Uterus (tissue), 3 donors: ENCODE measurements at regions not wholly inside any gene's neighbourhood (a gene's known extent, or its start where the extent isn't known, plus 50 kb on each side); places are given as distances from the start of the nearest gene placed in this dataset.

ENCODE experiments used
- DNase-seq, 2 donors: peaks; one replicate each; pipeline ENCODE4 v3.0.0-alpha.2; 2019 to 2020
- H3K27ac ChIP-seq, 2 donors: fragments of 200-600 bp; sonication (generic); 1 replicate in 1 of 2; 2 replicates in 1 of 2; pipeline ENCODE4 v1.5.1; 2016 to 2018
- H3K27me3 ChIP-seq, 2 donors: fragments of 200-600 bp; sonication (generic); one replicate each; pipeline ENCODE4 v1.5.1; 2018 to 2019; ENCODE audit warnings: control low read depth in 1 of 2
- H3K36me3 ChIP-seq, 2 donors: fragments of 200-600 bp; sonication (generic); one replicate each; pipeline ENCODE4 v1.5.1; 2019; ENCODE audit warnings: control low read depth in 1 of 2
- H3K4me1 ChIP-seq, 2 donors: fragments of 200-600 bp; sonication (generic); one replicate each; pipeline ENCODE4 v1.5.1; 2018 to 2019; ENCODE audit warnings: control low read depth in 1 of 2
- H3K4me3 ChIP-seq, 2 donors: fragments of 200-600 bp; sonication (generic); 1 replicate in 1 of 2; 2 replicates in 1 of 2; pipeline ENCODE4 v1.5.1; 2018 to 2019; ENCODE audit warnings: mild to moderate bottlenecking in 1 of 2
- H3K9me3 ChIP-seq, 2 donors: fragments of 200-600 bp; sonication (generic); one replicate each; pipeline ENCODE4 v1.5.1; 2019; ENCODE audit warnings: control low read depth in 1 of 2
- CTCF ChIP-seq, 4 experiments: fragments of 200-600 bp in 2 of 4; fragments of 450-650 bp in 2 of 4; sonication (generic) in 2 of 4; IDR thresholded peaks; one replicate each; pipeline ENCODE4 v1.5.1; 2016 to 2019; ENCODE audit warnings: antibody characterized with exemption in 4 of 4, mild to moderate bottlenecking in 2 of 4, moderate library complexity in 1 of 4
- POLR2A ChIP-seq, 2 donors: fragments of 450-650 bp; IDR thresholded peaks; one replicate each; pipeline ENCODE4 v1.6.1; 2016; ENCODE audit warnings: antibody characterized with exemption in 2 of 2, mild to moderate bottlenecking in 1 of 2, moderate library complexity in 1 of 2
- intact Hi-C: fragments of 100-400 bp; cut with DNase I; formaldehyde crosslinking; loops from one replicate; pipeline ENCODE4 v1.15.1; 2023; ENCODE audit warnings: low total_unique reads
- donor health status: DM: yes; HTN: yes; CAD: no.

GRCh38 chr1:29424266-29424665, 187.9 kb downstream of the PTPRU start:
- Histone ChIP-seq H3K27ac (no peak overlapping the region), H3K4me3 (no peak overlapping the region), H3K27me3 (no peaks in the 10 kb centered on the region), H3K4me1 (no peaks in the 10 kb centered on the region), H3K9me3 (no peaks in the 10 kb centered on the region), H3K36me3 (no peaks in the 10 kb centered on the region)
- no peak for DNase-seq
- intact Hi-C loops = no loop called here
- TF ChIP-seq POLR2A (IDR thresholded peaks at IDR 0.05) (no peak), CTCF (IDR thresholded peaks at IDR 0.05) (no peak)

- intact Hi-C loops = no loop called here
Observed at GRCh38 chr1:29420202-29420601, 183.9 kb downstream of the PTPRU start.

GRCh38 chr1:29417971-29418370, 181.6 kb downstream of the PTPRU start:
- H3K4me3 ChIP-seq = no peak overlapping the region
- no peak for DNase-seq

More at GRCh38 chr1:29420202-29420601, 183.9 kb downstream of the PTPRU start:
- Histone ChIP-seq H3K27ac (no peak overlapping the region), H3K27me3 (no peaks in the 10 kb centered on the region), H3K4me1 (peaks cover 0 to 6% of the 10 kb centered on the region in 2 donors), H3K36me3 (no peaks in the 10 kb centered on the region), H3K9me3 (no peaks in the 10 kb centered on the region), H3K4me3 (no peak overlapping the region)
- TF ChIP-seq CTCF (IDR thresholded peaks at IDR 0.05) (no peak), POLR2A (IDR thresholded peaks at IDR 0.05) (no peak)
- no peak for DNase-seq

GRCh38 chr1:29417147-29417858, 181.0 kb downstream of the PTPRU start:
- DNase-seq = peak; percentile 34 to 52
- no peak for TF ChIP-seq POLR2A (IDR thresholded peaks at IDR 0.05)
- TF ChIP-seq CTCF (IDR thresholded peaks at IDR 0.05) = no peak
- H3K4me1 ChIP-seq = peaks cover 0 to 6% of the 10 kb centered on the region in 2 donors
- H3K36me3 ChIP-seq = no peaks in the 10 kb centered on the region
- intact Hi-C loops = no loop called here
- H3K9me3 ChIP-seq = no peaks in the 10 kb centered on the region
- H3K27me3 ChIP-seq = no peaks in the 10 kb centered on the region
- H3K4me3 ChIP-seq = no peak overlapping the region
- peak overlapping the region; percentile 69 to 79 for H3K27ac ChIP-seq

More at GRCh38 chr1:29417971-29418370, 181.6 kb downstream of the PTPRU start:
- TF ChIP-seq POLR2A (IDR thresholded peaks at IDR 0.05) (no peak), CTCF (IDR thresholded peaks at IDR 0.05) (no peak)
- intact Hi-C loops = no loop called here
- H3K27ac ChIP-seq = peak overlapping the region; percentile 28 to 79
- peaks cover 0 to 6% of the 10 kb centered on the region in 2 donors for H3K4me1 ChIP-seq
- H3K36me3 ChIP-seq = no peaks in the 10 kb centered on the region
- no peaks in the 10 kb centered on the region for H3K9me3 ChIP-seq
- H3K27me3 ChIP-seq = no peaks in the 10 kb centered on the region

- peak overlapping the region; percentile 69 to 79 for H3K27ac ChIP-seq
- H3K4me3 ChIP-seq = no peak overlapping the region
- intact Hi-C loops = no loop called here
- no peak for TF ChIP-seq POLR2A (IDR thresholded peaks at IDR 0.05)
- no peak for TF ChIP-seq CTCF (IDR thresholded peaks at IDR 0.05)
- H3K36me3 ChIP-seq = no peaks in the 10 kb centered on the region
- peak in 1 of 2 donors; percentile 24 for DNase-seq
- no peaks in the 10 kb centered on the region for H3K27me3 ChIP-seq
- H3K4me1 ChIP-seq = peaks cover 0 to 6% of the 10 kb centered on the region in 2 donors
- no peaks in the 10 kb centered on the region for H3K9me3 ChIP-seq
Observed at GRCh38 chr1:29416267-29417146, 180.2 kb downstream of the PTPRU start.
